SJCRH30 (cell line): ENCODE measurements at regions not wholly inside any gene's neighbourhood (a gene's known extent, or its start where the extent isn't known, plus 50 kb on each side); places are given as distances from the start of the nearest gene placed in this dataset.
"Not testable (repeated sequence)": the region's sequence is repeated elsewhere in the genome, so short reads cannot be mapped to it uniquely, and the experiment has no call there.

Experiments used
- DNase-seq, 2 experiments: peaks; one replicate each; pipeline ENCODE4 v3.0.0-alpha.2; 2015 to 2020
- H3K27ac ChIP-seq: fragments of 250-450 bp; sonication (Bioruptor Pico); 2 replicates; pipeline ENCODE4 v1.5.1; 2020; ENCODE audit warnings: mild to moderate bottlenecking, moderate library complexity
- H3K27me3 ChIP-seq: fragments of 250-450 bp; sonication (Bioruptor Pico); 2 replicates; pipeline ENCODE4 v1.5.1; 2020; ENCODE audit warnings: mild to moderate bottlenecking, moderate library complexity
- H3K36me3 ChIP-seq: fragments of 250-450 bp; sonication (Bioruptor Pico); 2 replicates; pipeline ENCODE4 v1.5.1; 2020; ENCODE audit warnings: mild to moderate bottlenecking, moderate library complexity
- H3K4me1 ChIP-seq: fragments of 250-450 bp; sonication (Bioruptor Pico); 2 replicates; pipeline ENCODE4 v1.5.1; 2020; ENCODE audit warnings: mild to moderate bottlenecking, moderate library complexity
- H3K4me3 ChIP-seq: fragments of 250-450 bp; sonication (Bioruptor Pico); 2 replicates; pipeline ENCODE4 v1.5.1; 2020; ENCODE audit warnings: mild to moderate bottlenecking, moderate library complexity
- H3K9me3 ChIP-seq: fragments of 250-450 bp; sonication (Bioruptor Pico); replicated peaks from 2 replicates; pipeline ENCODE4 v1.5.1; 2020; ENCODE audit warnings: mild to moderate bottlenecking, moderate library complexity

DNA sequence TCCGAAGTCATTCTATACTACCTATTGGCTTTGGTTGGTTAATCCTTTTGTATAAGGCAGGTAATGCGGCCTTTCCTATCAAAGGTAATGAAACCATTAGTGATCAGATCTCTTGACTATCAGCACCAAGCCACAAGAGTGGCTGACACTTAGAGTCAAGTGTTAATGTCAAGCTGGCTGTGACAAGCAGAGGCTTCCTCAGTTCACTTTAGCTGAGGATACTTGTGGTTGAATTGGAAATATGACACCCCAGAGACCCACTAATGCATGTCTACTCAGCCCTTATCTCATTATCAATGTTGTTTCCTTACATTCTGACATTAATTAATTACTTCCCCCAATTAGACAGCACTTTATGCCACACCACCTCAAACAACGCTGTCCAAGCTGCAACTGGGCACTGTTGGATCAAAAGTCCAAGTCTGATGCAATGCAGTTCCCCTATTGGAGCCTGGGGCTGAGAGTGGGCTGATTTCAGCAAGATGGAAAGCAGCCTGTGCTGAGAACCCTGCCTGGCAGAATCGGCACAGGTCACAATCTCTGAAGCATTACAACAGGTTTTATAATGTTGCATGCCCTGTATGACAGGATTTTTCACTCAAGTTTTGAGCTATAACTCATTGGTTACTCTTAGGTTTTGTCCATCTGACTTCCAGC is 273.5 kb downstream of the COL12A1 start:
- H3K27me3 ChIP-seq, result no peaks in the 10 kb centered on the region
- H3K36me3 ChIP-seq, result no peaks in the 10 kb centered on the region
- no peak overlapping the region for H3K4me3 ChIP-seq
- peaks cover 6% of the 10 kb centered on the region for H3K4me1 ChIP-seq
- 0 out of 2 replicates have a peak, but pooled peaks cover 2% of the 10 kb centered on the region for H3K9me3 ChIP-seq
- H3K27ac ChIP-seq, result no peak overlapping the region
- peak in 1 of 2 experiments; percentile 6 for DNase-seq

DNA sequence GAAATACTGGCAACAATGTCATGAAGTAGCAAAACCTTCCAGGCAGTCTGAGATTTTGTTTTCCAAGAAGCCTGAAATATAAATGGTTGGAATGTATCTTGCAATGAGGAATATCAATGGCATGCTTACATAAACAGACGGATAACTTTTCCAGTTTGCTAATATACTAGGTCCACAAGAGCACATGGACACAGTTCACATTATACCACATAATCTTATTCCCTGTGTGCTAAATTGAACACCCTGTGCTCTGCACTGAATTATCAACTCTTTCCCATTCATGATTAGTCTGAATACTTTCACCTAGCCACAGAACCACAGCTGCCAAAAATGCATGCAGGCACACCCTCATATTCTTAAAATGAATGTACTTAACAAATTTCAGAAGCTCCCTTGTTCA is 274.3 kb downstream of the COL12A1 start:
- Histone ChIP-seq H3K27ac (no peak overlapping the region), H3K4me3 (no peak overlapping the region), H3K27me3 (no peaks in the 10 kb centered on the region), H3K9me3 (0 out of 2 replicates have a peak, but pooled peaks cover 2% of the 10 kb centered on the region), H3K4me1 (peaks cover 6% of the 10 kb centered on the region), H3K36me3 (no peaks in the 10 kb centered on the region)
- no peak for DNase-seq

DNA sequence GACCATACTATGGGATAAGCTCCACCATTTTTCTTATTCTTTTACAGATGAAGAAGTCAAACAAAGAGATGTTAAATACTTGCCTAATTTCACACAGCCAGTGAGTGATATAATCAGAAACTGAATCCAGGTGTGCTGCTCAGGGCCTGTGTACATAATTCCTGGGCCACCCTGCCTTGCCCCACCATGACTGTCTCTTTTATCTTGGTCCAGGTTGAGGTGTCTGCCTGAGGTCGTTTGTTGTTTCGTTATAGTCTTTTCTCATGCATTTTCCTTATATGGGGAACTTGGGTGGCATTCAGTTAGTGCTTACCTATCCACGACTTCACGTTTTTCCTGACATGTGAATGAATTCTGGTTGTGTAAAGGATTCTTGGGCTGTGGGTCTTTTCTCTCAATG is 277.6 kb downstream of the COL12A1 start:
- Histone ChIP-seq H3K9me3 (no peaks in the 10 kb centered on the region), H3K4me1 (peaks cover 6% of the 10 kb centered on the region), H3K4me3 (no peak overlapping the region), H3K36me3 (no peaks in the 10 kb centered on the region), H3K27me3 (no peaks in the 10 kb centered on the region), H3K27ac (no peak overlapping the region)
- no peak for DNase-seq

DNA sequence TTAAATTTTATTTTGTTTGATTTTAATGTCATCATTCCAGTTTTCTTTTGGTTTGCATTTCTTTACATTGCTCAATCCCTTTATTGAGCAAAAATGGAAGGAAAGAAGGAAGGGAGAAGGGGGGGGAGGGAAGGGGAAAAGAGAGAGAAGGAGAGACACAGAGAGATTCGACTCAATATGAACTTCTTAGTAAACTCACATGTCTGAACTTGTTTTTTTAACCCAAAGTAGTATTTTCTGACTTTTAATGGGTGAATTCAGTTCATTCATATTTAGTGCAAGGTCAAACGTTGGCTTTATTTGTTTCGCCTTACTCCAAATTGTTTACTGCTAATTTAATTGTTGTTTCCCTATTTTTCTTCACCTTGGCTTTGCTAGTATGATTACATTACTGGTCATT is 278.6 kb downstream of the COL12A1 start:
- Histone ChIP-seq H3K36me3 (no peaks in the 10 kb centered on the region), H3K4me1 (peaks cover 6% of the 10 kb centered on the region), H3K9me3 (no peaks in the 10 kb centered on the region), H3K4me3 (no peak overlapping the region), H3K27ac (no peak overlapping the region), H3K27me3 (no peaks in the 10 kb centered on the region)
- DNase-seq, result no peak

DNA sequence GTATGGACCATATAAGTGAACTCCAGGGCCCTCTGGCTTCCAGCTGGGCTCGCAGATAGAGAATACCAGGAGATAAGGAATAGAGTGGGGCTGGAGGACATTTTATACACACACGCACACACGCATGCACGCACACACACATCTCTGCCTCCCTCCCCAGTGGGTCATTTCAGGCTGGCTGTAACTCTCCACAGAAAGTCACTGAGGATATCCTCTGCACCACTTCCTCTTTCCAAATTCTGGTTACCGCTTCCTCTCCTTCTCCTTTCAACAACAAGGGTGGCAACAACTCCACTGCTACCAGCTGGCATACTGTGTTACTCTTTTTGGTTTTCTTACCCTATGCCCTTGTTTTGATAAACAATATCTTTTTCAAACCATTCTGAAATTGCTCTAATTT is 280.2 kb downstream of the COL12A1 start:
- Histone ChIP-seq H3K27ac (no peak overlapping the region), H3K27me3 (no peaks in the 10 kb centered on the region), H3K4me1 (no peaks in the 10 kb centered on the region), H3K9me3 (no peaks in the 10 kb centered on the region), H3K36me3 (no peaks in the 10 kb centered on the region), H3K4me3 (no peak overlapping the region)
- no peak for DNase-seq

DNA sequence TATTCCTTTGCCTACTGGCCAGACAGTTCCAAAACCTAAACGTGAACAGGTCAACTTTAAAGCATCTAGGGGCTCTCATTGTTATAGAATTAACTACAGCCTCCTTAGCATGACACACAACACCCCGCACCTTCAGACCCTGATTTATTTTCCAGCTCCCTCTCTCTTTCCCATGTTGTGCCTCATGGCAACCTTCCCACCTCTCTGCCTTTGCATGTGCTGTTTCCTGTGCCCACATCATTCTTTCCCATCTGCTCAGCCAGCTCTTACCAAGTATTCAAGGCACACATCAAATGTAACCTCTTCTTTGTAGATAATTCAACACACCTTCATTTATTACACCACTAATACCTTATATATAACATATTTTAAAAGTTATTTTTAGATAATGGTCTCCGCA is 291.0 kb downstream of the COL12A1 start:
- no peak overlapping the region for H3K27ac ChIP-seq
- H3K9me3 ChIP-seq, result no peaks in the 10 kb centered on the region
- no peaks in the 10 kb centered on the region for H3K36me3 ChIP-seq
- H3K4me1 ChIP-seq, result no peaks in the 10 kb centered on the region
- no peak for DNase-seq
- H3K27me3 ChIP-seq, result no peaks in the 10 kb centered on the region
- H3K4me3 ChIP-seq, result no peak overlapping the region

DNA sequence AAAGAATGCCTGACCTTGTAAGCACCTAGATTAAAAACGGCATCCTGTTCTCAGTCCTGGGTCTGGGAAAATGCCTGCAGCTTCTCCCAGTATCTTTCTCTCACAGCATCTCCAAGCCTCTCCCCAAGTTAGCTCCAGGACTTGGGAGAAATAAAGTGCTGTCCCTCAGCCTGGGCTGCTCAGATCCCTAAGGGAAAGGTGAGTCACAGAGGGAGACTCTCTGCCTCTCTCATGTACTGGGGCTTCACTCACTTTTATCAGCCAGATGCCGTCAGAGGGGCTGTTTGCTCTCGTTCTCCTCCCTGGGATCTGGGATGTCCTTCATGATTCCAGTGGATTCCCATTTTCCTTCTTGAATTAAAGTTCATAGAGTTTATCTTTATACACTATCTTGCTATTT is 293.6 kb downstream of the COL12A1 start:
- no peak for DNase-seq
- Histone ChIP-seq H3K9me3 (no peaks in the 10 kb centered on the region), H3K4me1 (no peaks in the 10 kb centered on the region), H3K36me3 (no peaks in the 10 kb centered on the region), H3K27me3 (no peaks in the 10 kb centered on the region), H3K4me3 (no peak overlapping the region), H3K27ac (no peak overlapping the region)

DNA sequence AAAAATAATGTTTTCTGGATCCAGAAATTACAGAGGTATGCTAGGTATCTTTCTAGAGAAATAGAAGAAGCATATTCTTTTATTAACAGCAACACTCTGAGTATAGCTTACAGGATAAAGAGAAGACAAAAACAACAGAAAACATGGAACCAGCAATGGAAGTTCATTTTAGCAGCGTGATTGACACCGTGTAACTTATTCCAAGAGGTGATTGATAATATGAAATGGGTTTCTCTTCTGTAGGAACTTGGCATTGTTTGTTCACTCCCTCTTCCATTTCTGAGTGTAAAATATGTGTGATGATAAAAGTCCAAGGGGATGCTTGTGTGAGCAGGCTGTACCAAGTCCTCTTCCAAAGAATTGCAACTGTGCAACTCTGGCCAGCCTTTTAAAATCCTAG is 303.0 kb downstream of the COL12A1 start:
- no peak overlapping the region for H3K4me3 ChIP-seq
- no peaks in the 10 kb centered on the region for H3K36me3 ChIP-seq
- H3K9me3 ChIP-seq, result peaks cover 2% of the 10 kb centered on the region; the same call in 1 of the 2 replicates
- H3K27ac ChIP-seq, result no peak overlapping the region
- H3K27me3 ChIP-seq, result no peaks in the 10 kb centered on the region
- H3K4me1 ChIP-seq, result no peaks in the 10 kb centered on the region
- no peak for DNase-seq

DNA sequence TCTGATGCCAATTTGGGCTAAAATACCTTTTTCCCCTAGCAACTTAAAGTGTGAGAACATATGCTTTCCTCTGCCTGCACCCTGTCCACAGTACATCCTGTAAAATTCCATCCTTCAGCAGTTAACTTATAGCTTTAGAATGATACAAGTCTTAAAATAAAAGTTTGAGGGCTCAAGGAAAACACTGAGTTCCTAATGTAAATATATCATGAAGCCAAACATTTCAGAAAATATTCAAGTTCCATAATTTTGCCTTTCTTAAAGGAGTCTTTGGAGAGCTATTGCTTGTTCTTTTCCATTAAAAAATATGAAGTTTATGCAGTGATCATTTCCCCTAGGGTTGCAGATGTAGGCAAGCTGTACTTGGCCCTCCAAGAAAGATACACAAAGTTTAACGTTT is 303.8 kb downstream of the COL12A1 start:
- Histone ChIP-seq H3K4me1 (no peaks in the 10 kb centered on the region), H3K36me3 (no peaks in the 10 kb centered on the region), H3K27me3 (no peaks in the 10 kb centered on the region), H3K27ac (no peak overlapping the region), H3K4me3 (no peak overlapping the region), H3K9me3 (peaks cover 2% of the 10 kb centered on the region; the same call in 1 of the 2 replicates)
- DNase-seq, result no peak

DNA sequence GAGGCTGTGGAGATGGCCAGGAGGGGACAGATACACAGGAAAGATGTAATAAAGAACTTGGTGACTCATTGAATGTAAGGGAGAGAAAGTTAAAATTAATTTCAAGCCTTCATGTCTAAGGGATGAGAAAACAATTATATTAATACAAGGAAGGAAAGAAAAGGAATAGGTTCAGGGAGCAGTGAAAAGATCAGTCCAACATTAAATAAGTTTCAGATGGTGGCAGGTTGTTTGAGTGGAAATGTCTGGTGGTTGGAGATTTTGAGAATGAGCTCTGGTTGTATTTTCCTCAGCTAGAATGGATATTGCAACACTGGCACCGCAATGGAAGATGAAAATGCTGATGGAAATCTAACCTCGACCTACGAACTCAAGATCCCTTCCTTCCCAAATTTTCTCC is 304.3 kb downstream of the COL12A1 start:
- Histone ChIP-seq H3K9me3 (peaks cover 2% of the 10 kb centered on the region; the same call in 1 of the 2 replicates), H3K27ac (no peak overlapping the region), H3K36me3 (no peaks in the 10 kb centered on the region), H3K4me1 (no peaks in the 10 kb centered on the region), H3K4me3 (no peak overlapping the region), H3K27me3 (no peaks in the 10 kb centered on the region)
- no peak for DNase-seq

DNA sequence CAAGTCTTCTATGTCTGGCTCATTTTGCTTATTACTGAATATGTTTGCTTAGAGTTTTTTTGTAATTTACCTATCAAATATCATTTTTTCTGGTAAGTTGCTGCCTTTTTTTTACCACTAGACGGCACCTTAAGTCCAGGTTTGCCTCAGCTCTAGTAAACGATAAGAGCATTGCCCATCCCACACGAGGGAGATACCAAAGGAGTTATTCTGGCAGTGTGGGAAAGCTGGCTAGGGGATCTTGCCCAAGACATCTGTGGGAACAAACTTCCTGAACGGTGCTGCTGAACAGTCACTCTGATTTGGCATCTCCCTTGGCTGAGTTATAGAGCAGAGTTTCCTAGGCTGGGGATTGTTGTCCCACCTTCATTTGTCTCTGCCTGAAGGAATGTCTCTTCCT is 306.4 kb downstream of the COL12A1 start:
- peak in 1 of 2 experiments; percentile 7 for DNase-seq
- H3K27ac ChIP-seq, result no peak overlapping the region
- no peak overlapping the region for H3K4me3 ChIP-seq
- H3K27me3 ChIP-seq, result no peaks in the 10 kb centered on the region
- no peaks in the 10 kb centered on the region for H3K4me1 ChIP-seq
- H3K36me3 ChIP-seq, result no peaks in the 10 kb centered on the region
- H3K9me3 ChIP-seq, result peaks cover 2% of the 10 kb centered on the region; the same call in 1 of the 2 replicates

DNA sequence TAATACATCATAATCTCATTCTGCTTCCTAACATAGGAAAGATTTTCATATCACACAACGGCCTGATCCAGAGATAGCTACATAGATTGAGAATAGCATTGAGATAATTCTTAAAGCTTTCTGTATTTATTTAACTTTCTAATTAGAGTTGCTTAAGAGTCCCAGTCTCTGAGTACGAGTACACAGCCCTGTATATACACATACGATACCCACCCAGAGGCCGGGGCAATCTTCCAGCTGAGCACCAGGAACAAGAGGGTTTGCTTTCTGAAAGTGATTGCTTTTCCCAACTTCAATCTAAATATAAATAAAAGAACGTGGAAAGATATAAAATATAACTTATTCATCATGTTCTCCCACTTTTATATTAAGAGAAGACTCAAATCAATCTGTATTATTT is 313.8 kb downstream of the COL12A1 start:
- Histone ChIP-seq H3K36me3 (no peaks in the 10 kb centered on the region), H3K4me3 (no peak overlapping the region), H3K27ac (no peak overlapping the region), H3K4me1 (no peaks in the 10 kb centered on the region), H3K27me3 (no peaks in the 10 kb centered on the region), H3K9me3 (no peaks in the 10 kb centered on the region)
- DNase-seq, result no peak

DNA sequence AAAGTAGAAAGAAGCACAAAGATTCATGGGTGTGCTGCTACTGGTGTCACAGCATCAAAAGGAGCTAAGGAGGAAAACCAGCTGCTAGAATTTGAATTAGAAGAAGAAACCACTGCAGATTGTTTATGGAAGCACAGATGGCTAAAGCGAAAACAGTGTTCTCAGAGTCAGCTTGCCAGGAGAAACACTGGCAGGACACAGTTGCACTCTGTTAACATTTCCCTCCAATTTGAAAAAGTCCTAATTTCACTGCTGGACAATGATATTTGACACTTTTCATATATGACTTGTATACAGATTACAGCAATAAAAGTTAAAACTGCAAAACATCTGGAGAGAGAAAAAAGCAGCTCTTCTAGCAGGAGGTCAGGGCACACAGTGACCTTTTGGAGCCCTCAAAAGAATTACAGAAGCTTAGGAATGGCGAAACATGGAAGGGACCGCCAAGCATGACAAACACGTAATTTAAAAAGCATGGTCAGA is 314.5 kb downstream of the COL12A1 start:
- Histone ChIP-seq H3K4me1 (no peaks in the 10 kb centered on the region), H3K4me3 (no peak overlapping the region), H3K27ac (no peak overlapping the region), H3K36me3 (no peaks in the 10 kb centered on the region), H3K9me3 (no peaks in the 10 kb centered on the region), H3K27me3 (no peaks in the 10 kb centered on the region)
- peak in 1 of 2 experiments; percentile 9 for DNase-seq

DNA sequence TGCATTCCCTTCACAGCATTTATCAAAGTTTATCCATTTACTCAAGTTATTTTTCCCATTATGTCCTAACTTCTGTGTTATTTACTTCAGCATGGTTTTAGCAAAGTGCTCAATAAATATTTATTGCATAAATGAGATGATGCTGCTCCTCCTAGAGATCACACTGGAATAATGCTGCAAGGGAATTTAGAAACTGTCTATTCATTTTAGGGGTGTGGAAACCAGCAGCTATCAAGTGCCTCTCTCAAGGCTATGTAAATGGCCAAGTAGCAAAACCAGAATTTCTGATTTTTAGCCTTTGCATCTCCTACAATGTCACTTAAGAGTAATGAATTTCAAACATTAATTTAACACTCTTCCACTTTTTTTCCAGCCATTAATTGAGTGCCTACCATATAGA is 316.2 kb downstream of the COL12A1 start:
- no peaks in the 10 kb centered on the region for H3K4me1 ChIP-seq
- no peaks in the 10 kb centered on the region for H3K9me3 ChIP-seq
- DNase-seq, result no peak
- H3K36me3 ChIP-seq, result no peaks in the 10 kb centered on the region
- no peak overlapping the region for H3K27ac ChIP-seq
- no peak overlapping the region for H3K4me3 ChIP-seq
- H3K27me3 ChIP-seq, result no peaks in the 10 kb centered on the region

DNA sequence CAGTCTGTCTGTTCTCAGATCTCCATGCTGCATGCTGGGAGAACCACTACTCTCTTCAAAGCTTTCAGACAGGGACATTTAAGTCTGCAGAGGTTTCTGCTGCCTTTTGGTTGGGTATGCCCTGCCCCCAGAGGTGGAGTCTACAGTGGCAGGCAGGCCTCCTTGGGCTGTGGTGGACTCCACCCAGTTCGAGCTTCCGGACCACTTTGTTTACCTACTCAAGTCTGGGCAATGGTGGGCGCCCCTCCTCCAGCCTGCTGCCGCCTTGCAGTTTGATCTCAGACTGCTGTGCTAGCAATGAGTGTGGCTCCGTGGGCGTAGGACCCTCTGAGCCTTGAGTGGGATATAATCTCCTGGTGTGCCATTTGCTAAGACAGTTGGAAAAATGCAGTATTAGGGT is 317.1 kb downstream of the COL12A1 start:
- H3K4me3 ChIP-seq, H3K4me1 ChIP-seq: not testable (repeated sequence)

DNA sequence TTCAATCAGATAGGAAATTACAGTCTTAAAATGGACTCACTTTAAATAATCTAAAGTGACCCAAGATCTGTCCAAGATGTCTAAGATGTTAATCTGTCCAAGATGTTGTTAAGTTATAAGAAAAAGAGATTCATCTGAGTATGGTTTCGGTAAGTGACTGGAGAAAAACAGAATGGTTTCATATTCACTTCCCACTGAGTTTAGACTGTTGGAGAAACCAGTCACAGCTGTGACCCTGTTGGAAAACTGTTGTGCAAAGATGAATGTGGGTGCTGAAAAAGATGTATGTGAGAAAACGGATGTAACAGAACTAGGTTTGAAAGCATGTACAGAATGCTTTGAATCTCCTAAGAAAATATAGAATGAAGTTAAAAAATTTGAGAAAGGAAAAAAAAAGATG is 325.9 kb downstream of the COL12A1 start:
- Histone ChIP-seq H3K27ac (no peak overlapping the region), H3K27me3 (no peaks in the 10 kb centered on the region), H3K4me1 (no peaks in the 10 kb centered on the region), H3K9me3 (no peaks in the 10 kb centered on the region), H3K36me3 (no peaks in the 10 kb centered on the region), H3K4me3 (no peak overlapping the region)
- DNase-seq, result no peak

More for the DNA sequence above, 317.1 kb downstream of the COL12A1 start:
- not testable (repeated sequence) for H3K27me3 ChIP-seq, DNase-seq, H3K27ac ChIP-seq, H3K36me3 ChIP-seq, H3K9me3 ChIP-seq
